ENCODE measurements at regions not wholly inside any gene's neighbourhood (a gene's known extent, or its start where the extent isn't known, plus 50 kb on each side); places are given as distances from the start of the nearest gene placed in this dataset.
"Not testable (repeated sequence)": the region's sequence is repeated elsewhere in the genome, so short reads cannot be mapped to it uniquely, and the experiment has no call there.

DNA sequence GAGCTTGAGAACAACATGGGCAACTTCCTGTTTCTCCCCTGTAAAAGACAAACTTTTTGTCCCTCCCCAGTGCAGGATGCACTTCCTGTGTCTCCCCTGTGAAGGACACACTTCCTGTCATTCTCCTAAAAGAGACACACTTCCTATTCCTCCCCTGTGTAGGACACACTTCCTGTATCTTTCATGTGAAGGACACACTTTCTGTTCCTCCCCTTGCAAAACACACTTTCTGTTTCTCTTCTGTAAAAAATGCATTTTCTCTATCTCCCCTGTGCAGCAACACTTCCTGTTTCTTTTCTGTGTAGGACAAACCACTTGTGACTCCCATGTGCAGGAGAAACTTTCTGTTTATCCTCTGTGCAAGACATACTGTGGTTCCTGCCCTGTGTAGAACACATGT, 488.6 kb upstream of the USP9Y start:
- DNase-seq (ENCODE audit: low spot score), result no peak

GRCh38 chrY:12215564-12216022, 485.4 kb upstream of the USP9Y start:
- DNase-seq (ENCODE audit: low spot score), result no peak

- no peak for DNase-seq (ENCODE audit: low spot score)
These were observed 470.1 kb upstream of the USP9Y start for GRCh38 chrY:12230921-12231320.

DNA sequence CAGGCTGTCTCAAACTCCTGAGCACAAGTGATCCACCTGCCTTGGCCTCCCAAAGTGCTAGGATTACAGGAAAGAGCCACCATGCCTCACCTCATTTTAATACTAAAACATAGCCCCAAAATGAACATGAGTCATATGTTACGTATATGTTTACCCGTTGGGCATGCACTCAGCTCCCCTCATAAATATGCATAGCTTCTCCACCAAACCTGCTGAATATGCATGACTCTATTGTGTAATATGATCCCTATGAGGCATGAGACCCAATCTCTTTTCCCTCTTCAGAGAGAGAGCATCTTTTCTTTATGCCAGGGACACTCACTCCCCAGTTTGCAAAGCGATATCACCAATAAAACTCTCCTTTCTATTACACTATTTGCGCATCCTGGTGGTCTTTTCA, 464.6 kb upstream of the USP9Y start:
- no peak for DNase-seq (ENCODE audit: low spot score)

- not testable (repeated sequence) for DNase-seq (ENCODE audit: low spot score)
These were observed 460.7 kb upstream of the USP9Y start for GRCh38 chrY:12240326-12240725.

GRCh38 chrY:12244146-12244545, 456.9 kb upstream of the USP9Y start:
- no peak for DNase-seq (ENCODE audit: low spot score)

- DNase-seq (ENCODE audit: low spot score), result peak; percentile 4
These were observed 447.3 kb upstream of the USP9Y start for GRCh38 chrY:12253756-12254155.

- DNase-seq (ENCODE audit: low spot score), result no peak
These were observed 429.9 kb upstream of the USP9Y start for GRCh38 chrY:12271162-12271561.

GRCh38 chrY:12285608-12286007, 415.4 kb upstream of the USP9Y start:
- no peak for DNase-seq (ENCODE audit: low spot score)

GRCh38 chrY:12288919-12289318, 412.1 kb upstream of the USP9Y start:
- no peak for DNase-seq (ENCODE audit: low spot score)

DNA sequence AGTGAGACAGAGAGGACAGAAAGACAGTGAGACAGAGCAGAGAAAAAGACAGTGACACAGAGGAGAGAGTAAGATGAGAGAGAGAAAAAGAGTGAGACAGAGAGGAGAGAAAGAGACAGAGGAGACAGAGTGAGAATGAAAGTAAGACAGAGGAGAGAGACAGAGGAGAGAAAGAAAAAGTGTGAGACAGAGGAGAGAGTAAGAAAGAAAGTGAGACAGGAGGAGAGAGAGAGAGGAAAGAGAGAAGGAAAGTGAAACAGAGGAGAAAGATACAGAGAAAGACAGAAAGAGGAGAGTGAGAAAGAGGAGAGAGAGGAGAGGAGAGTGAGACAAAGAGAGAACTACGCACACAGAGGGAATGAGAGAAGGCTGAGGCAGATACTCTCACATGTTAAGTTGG, 411.6 kb upstream of the USP9Y start:
- no peak for DNase-seq (ENCODE audit: low spot score)

DNA sequence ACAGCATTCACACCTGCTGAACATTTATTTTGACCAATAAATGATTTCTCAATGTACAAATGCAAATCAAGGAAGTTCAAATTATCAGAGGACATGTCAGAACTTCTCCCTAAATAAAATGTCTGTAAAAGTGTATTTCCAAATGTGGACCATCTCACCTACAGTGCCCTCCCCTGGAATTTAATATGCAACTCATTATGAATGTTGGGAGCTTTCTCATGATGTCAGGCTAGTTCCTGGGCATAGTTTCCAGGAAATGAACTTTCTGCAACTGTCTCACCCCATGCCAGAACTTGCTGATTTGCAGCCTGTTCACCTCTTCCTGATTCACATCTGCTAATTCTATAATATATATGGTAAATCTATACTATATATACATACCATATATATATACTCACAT, 408.5 kb upstream of the USP9Y start:
- no peak for DNase-seq (ENCODE audit: low spot score)

DNA sequence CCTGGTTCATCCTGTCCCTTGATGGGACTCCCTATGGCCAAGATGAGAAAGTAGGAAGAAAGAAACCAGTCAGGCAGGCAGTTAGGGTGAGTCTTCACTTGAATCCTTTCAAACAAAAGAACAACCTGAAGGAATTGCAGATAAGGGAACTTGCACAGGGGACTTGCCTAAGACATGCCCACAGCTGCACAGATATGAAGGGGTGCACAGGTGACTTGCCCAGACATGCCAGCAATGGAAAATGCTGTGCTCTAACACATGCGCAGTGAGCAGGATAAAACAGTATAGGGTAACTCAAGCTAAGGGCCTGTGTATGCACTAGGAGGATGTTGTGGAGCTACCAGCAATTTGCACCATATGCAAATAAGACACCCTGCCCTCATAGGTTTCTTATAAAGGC, 404.6 kb upstream of the USP9Y start:
- peak; percentile 4 for DNase-seq (ENCODE audit: low spot score)

DNA sequence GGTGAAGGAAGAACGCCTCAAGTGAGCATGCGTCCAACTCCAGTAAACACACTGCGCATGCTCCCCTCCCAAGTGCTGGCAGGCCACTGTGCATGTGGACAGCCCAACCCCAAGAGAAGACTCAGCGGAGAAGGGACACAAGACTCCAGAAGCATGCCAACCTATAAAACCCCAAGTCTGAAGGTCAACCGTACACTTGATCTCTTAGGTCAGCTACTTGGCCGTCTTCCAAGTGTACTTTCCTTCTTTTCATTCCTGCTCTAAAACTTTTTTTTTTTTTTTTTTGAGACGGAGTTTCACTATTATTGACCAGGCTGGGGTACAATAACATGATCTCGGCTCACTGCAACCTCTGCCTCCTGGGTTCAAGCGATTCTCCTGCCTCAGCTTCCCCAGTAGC, 401.2 kb upstream of the USP9Y start:
- DNase-seq (ENCODE audit: low spot score), result not testable (repeated sequence)

DNA sequence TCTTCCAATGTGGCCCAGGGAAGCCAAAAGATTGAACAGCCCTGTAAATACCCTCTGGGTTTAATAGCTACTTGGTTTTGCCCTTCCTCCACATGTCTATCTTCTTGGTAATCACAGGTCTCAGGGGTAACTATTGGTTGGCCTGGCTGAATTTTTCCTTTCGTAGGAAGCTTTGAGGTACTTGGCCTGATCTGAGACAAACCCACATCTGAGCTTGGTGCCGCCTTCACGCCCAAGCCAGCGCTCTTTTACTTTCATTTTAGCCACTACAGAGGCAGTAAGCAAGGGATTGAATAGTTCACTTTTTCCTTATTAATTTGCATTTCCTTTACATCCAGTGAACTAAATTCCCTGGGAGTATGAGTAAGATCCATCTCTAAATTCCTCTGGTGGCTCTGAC, 397.6 kb upstream of the USP9Y start:
- DNase-seq (ENCODE audit: low spot score), result peak; percentile 20

GRCh38 chrY:12305456-12305855, 395.6 kb upstream of the USP9Y start:
- no peak for DNase-seq (ENCODE audit: low spot score)

- peak; percentile 12 for DNase-seq (ENCODE audit: low spot score)
These were observed 391.8 kb upstream of the USP9Y start for GRCh38 chrY:12309212-12309611.

- DNase-seq (ENCODE audit: low spot score), result no peak
These were observed 390.2 kb upstream of the USP9Y start for GRCh38 chrY:12310832-12311231.

DNA sequence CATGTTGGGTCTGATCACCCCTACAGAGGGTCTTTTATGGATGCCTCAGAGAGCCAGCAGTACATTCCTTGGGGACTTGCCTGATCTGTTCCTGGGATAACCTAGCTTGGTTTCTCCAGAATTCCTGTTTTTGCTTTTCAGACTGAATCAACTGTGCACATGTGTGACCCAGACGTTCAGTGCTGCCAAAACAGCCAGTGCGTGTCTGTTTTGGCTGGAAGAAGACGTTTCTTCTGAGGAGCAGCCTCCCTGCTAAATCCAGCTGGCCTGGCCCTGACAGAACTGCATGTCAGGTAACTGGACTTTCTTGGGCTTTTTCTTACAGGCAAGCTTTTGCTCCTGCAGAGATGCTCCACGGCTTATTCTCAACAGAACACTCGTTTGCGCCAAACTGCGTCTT, 373.3 kb upstream of the USP9Y start:
- no peak for DNase-seq (ENCODE audit: low spot score)

- DNase-seq (ENCODE audit: low spot score), result not testable (repeated sequence)
These were observed 369.1 kb upstream of the USP9Y start for GRCh38 chrY:12331917-12332316.

DNA sequence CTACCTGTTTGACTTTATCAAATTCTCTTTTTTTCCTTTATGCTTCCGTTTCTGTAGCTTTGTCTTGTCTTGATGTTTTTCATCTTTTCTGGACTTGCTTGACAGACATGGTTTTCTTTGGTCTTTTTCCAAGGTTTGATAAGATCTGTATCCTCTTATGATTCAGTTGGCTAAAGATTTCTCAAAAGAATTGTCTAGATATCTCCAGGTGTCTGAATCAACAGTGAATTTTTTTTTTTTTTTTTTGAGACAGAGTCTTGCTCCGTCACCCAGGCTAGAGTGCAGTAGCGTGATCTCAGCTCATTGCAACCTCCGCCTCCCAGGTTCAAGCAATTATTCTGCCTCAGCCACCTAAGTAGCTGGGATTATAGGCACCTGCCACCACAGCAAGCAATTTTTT, 357.8 kb upstream of the USP9Y start:
- no peak for DNase-seq (ENCODE audit: low spot score)

- no peak for DNase-seq (ENCODE audit: low spot score)
These were observed 352.9 kb upstream of the USP9Y start for GRCh38 chrY:12348181-12348580.

- DNase-seq (ENCODE audit: low spot score), result no peak
These were observed 343.8 kb upstream of the USP9Y start for GRCh38 chrY:12357204-12357603.

- DNase-seq (ENCODE audit: low spot score), result no peak
These were observed 343.4 kb upstream of the USP9Y start for GRCh38 chrY:12357655-12358054.

DNA sequence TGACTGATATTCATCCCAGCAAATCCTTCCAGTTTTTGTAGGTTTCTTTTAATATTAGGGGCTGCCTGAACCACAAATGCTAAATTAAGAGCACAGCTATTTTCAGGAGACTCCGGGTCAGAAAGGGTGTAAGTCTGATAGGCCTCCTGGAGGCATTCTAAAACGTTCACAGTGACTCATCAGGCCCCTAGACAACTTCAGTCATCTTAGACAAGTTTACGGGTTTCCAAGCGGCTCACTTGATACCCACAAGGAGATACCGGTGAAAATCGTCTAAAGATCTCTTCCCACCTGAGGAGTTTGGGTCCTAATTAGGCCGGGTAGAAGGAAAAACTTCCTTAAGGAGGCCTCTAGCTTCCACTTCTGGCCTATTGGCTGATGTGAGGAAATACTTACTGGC, 342.7 kb upstream of the USP9Y start:
- no peak for DNase-seq (ENCODE audit: low spot score)

Measured in LoVo (cell line).